ENCODE measurements at regions not wholly inside any gene's neighbourhood (a gene's known extent, or its start where the extent isn't known, plus 50 kb on each side); places are given as distances from the start of the nearest gene placed in this dataset.

- H3K4me3 ChIP-seq (replicated peaks in 1 of 2; ENCODE audit: low read depth in 2 of 2, low read length in 2 of 2) = no peak overlapping the region
- no peak for DNase-seq (ENCODE audit: low read depth in 2 of 2)
- no peak for TF ChIP-seq CTCF (IDR thresholded peaks at IDR 0.05; ENCODE audit: low read depth, low read length)
Measured at GRCh38 chr1:22291057-22291456, 148.2 kb upstream of the WNT4 start.

- no peak for TF ChIP-seq CTCF (IDR thresholded peaks at IDR 0.05; ENCODE audit: low read depth, low read length)
- H3K4me3 ChIP-seq (replicated peaks in 1 of 2; ENCODE audit: low read depth in 2 of 2, low read length in 2 of 2) = no peak overlapping the region
- no peak for DNase-seq (ENCODE audit: low read depth in 2 of 2)
Measured at GRCh38 chr1:22291494-22291893, 148.6 kb upstream of the WNT4 start.

- no peak overlapping the region for H3K4me3 ChIP-seq (replicated peaks in 1 of 2; ENCODE audit: low read depth in 2 of 2, low read length in 2 of 2)
- no peak for DNase-seq (ENCODE audit: low read depth in 2 of 2)
Measured at GRCh38 chr1:22292011-22292788, 149.3 kb upstream of the WNT4 start.

GRCh38 chr1:22295396-22295795 lies 152.5 kb upstream of the WNT4 start:
- TF ChIP-seq CTCF (IDR thresholded peaks at IDR 0.05; ENCODE audit: low read depth, low read length) = no peak
- DNase-seq (ENCODE audit: low read depth in 2 of 2) = no peak
- no peak overlapping the region for H3K4me3 ChIP-seq (replicated peaks in 1 of 2; ENCODE audit: low read depth in 2 of 2, low read length in 2 of 2)

More at GRCh38 chr1:22292011-22292788, 149.3 kb upstream of the WNT4 start:
- no peak for TF ChIP-seq CTCF (IDR thresholded peaks at IDR 0.05; ENCODE audit: low read depth, low read length)

- H3K4me3 ChIP-seq (replicated peaks in 1 of 2; ENCODE audit: low read depth in 2 of 2, low read length in 2 of 2) = no peak overlapping the region
- no peak for TF ChIP-seq CTCF (IDR thresholded peaks at IDR 0.05; ENCODE audit: low read depth, low read length)
- no peak for DNase-seq (ENCODE audit: low read depth in 2 of 2)
Measured at GRCh38 chr1:22295856-22296255, 153.0 kb upstream of the WNT4 start.

- no peak for DNase-seq (ENCODE audit: low read depth in 2 of 2)
- H3K4me3 ChIP-seq (replicated peaks in 1 of 2; ENCODE audit: low read depth in 2 of 2, low read length in 2 of 2) = no peak overlapping the region
- TF ChIP-seq CTCF (IDR thresholded peaks at IDR 0.05; ENCODE audit: low read depth, low read length) = no peak
Measured at GRCh38 chr1:22296701-22297591, 154.0 kb upstream of the WNT4 start.

All from cardiac fibroblast (primary cell).